ENCODE measurements at regions not wholly inside any gene's neighbourhood (a gene's known extent, or its start where the extent isn't known, plus 50 kb on each side); places are given as distances from the start of the nearest gene placed in this dataset.

GRCh38 chr4:36753048-36753447 lies 471.6 kb downstream of the DTHD1 start:
- DNase-seq (ENCODE audit: low spot score, unreplicated experiment) = no peak
- H3K27ac Mint-ChIP-seq = no peak overlapping the region
- H3K9me3 Mint-ChIP-seq (ENCODE audit: low read depth) = no peaks in the 10 kb centered on the region
- no peak for TF ChIP-seq CTCF (IDR thresholded peaks at IDR 0.05; ENCODE audit: unreplicated experiment)
- peaks cover 2% of the 10 kb centered on the region for H3K4me1 Mint-ChIP-seq (ENCODE audit: low read depth)
- no peak overlapping the region for H3K4me3 Mint-ChIP-seq (ENCODE audit: low read depth)
- no peaks in the 10 kb centered on the region for H3K27me3 Mint-ChIP-seq
- H3K36me3 Mint-ChIP-seq (ENCODE audit: insufficient read depth) = no peaks in the 10 kb centered on the region

GRCh38 chr4:36757580-36758311 lies 476.3 kb downstream of the DTHD1 start:
- Mint-ChIP-seq H3K9me3 (ENCODE audit: low read depth) (no peaks in the 10 kb centered on the region), H3K36me3 (ENCODE audit: insufficient read depth) (no peaks in the 10 kb centered on the region), H3K4me3 (ENCODE audit: low read depth) (no peak overlapping the region), H3K4me1 (ENCODE audit: low read depth) (peaks cover 2% of the 10 kb centered on the region), H3K27me3 (no peaks in the 10 kb centered on the region), H3K27ac (no peak overlapping the region)
- no peak for TF ChIP-seq CTCF (IDR thresholded peaks at IDR 0.05; ENCODE audit: unreplicated experiment)
- DNase-seq (ENCODE audit: low spot score, unreplicated experiment) = no peak

GRCh38 chr4:36758312-36759178 lies 477.1 kb downstream of the DTHD1 start:
- no peak for DNase-seq (ENCODE audit: low spot score, unreplicated experiment)
- TF ChIP-seq CTCF (IDR thresholded peaks at IDR 0.05; ENCODE audit: unreplicated experiment) = no peak
- H3K27ac Mint-ChIP-seq = no peak overlapping the region
- no peak overlapping the region for H3K4me3 Mint-ChIP-seq (ENCODE audit: low read depth)
- H3K27me3 Mint-ChIP-seq = no peaks in the 10 kb centered on the region
- no peaks in the 10 kb centered on the region for H3K9me3 Mint-ChIP-seq (ENCODE audit: low read depth)
- no peaks in the 10 kb centered on the region for H3K36me3 Mint-ChIP-seq (ENCODE audit: insufficient read depth)
- peaks cover 2% of the 10 kb centered on the region for H3K4me1 Mint-ChIP-seq (ENCODE audit: low read depth)

- DNase-seq (ENCODE audit: low spot score, unreplicated experiment) = no peak
- no peaks in the 10 kb centered on the region for H3K36me3 Mint-ChIP-seq (ENCODE audit: insufficient read depth)
- no peak overlapping the region for H3K27ac Mint-ChIP-seq
- H3K4me3 Mint-ChIP-seq (ENCODE audit: low read depth) = no peak overlapping the region
- TF ChIP-seq CTCF (IDR thresholded peaks at IDR 0.05; ENCODE audit: unreplicated experiment) = no peak
- peaks cover 2% of the 10 kb centered on the region for H3K4me1 Mint-ChIP-seq (ENCODE audit: low read depth)
- H3K27me3 Mint-ChIP-seq = no peaks in the 10 kb centered on the region
- H3K9me3 Mint-ChIP-seq (ENCODE audit: low read depth) = no peaks in the 10 kb centered on the region
Observed at GRCh38 chr4:36761607-36762006, 480.2 kb downstream of the DTHD1 start.

GRCh38 chr4:36763814-36764213 lies 480.7 kb upstream of the NWD2 start:
- no peak overlapping the region for H3K27ac Mint-ChIP-seq
- no peaks in the 10 kb centered on the region for H3K36me3 Mint-ChIP-seq (ENCODE audit: insufficient read depth)
- no peak for TF ChIP-seq CTCF (IDR thresholded peaks at IDR 0.05; ENCODE audit: unreplicated experiment)
- H3K4me3 Mint-ChIP-seq (ENCODE audit: low read depth) = no peak overlapping the region
- no peaks in the 10 kb centered on the region for H3K4me1 Mint-ChIP-seq (ENCODE audit: low read depth)
- DNase-seq (ENCODE audit: low spot score, unreplicated experiment) = no peak
- H3K27me3 Mint-ChIP-seq = no peaks in the 10 kb centered on the region
- H3K9me3 Mint-ChIP-seq (ENCODE audit: low read depth) = no peaks in the 10 kb centered on the region
